Body of pancreas (tissue), 4 donors: ENCODE measurements at regions not wholly inside any gene's neighbourhood (a gene's known extent, or its start where the extent isn't known, plus 50 kb on each side); places are given as distances from the start of the nearest gene placed in this dataset.

ENCODE experiments used
- CTCF ChIP-seq, 7 experiments: fragments of 450-650 bp in 4 of 7; fragments of 200-600 bp in 3 of 7; sonication (generic) in 3 of 7; IDR thresholded peaks; one replicate each; pipeline ENCODE4 v1.5.1; 2016 to 2019; ENCODE audit warnings: antibody characterized with exemption in 7 of 7
- POLR2A ChIP-seq, 3 donors: fragments of 450-650 bp; IDR thresholded peaks; one replicate each; pipeline ENCODE4 v1.6.1; 2016; ENCODE audit warnings: antibody characterized with exemption in 3 of 3, mild to moderate bottlenecking in 2 of 3

GRCh38 chr7:68424658-68425297, 1173.5 kb upstream of the AUTS2 start:
- TF ChIP-seq CTCF (IDR thresholded peaks at IDR 0.05) (no peak), POLR2A (IDR thresholded peaks at IDR 0.05) (no peak)
